GM18499 (cell line): ENCODE measurements at regions not wholly inside any gene's neighbourhood (a gene's known extent, or its start where the extent isn't known, plus 50 kb on each side); places are given as distances from the start of the nearest gene placed in this dataset.
"Not testable (repeated sequence)": the region's sequence is repeated elsewhere in the genome, so short reads cannot be mapped to it uniquely, and the experiment has no call there.

Source experiments
- ATAC-seq: cut with Tn5 transposase; IDR thresholded peaks from one replicate; pipeline ENCODE4 v1.9.1; 2021; ENCODE audit warnings: moderate number of reproducible peaks; ENCODE audit not compliant: insufficient read depth, unreplicated experiment

GRCh38 chr11:23884341-23884740 is 612.5 kb upstream of the LUZP2 start:
- ATAC-seq, result no peak

GRCh38 chr11:23885801-23886200 is 611.1 kb upstream of the LUZP2 start:
- no peak for ATAC-seq

GRCh38 chr11:23887122-23887521 is 609.7 kb upstream of the LUZP2 start:
- not testable (repeated sequence) for ATAC-seq

GRCh38 chr11:23893126-23893525 is 603.7 kb upstream of the LUZP2 start:
- ATAC-seq, result no peak

- ATAC-seq, result no peak
These were observed 599.2 kb upstream of the LUZP2 start for GRCh38 chr11:23897453-23898286.

- no peak for ATAC-seq
These were observed 593.7 kb upstream of the LUZP2 start for GRCh38 chr11:23903044-23903704.

- ATAC-seq, result no peak
These were observed 577.4 kb upstream of the LUZP2 start for GRCh38 chr11:23919455-23919854.

GRCh38 chr11:23923357-23923756 is 573.5 kb upstream of the LUZP2 start:
- ATAC-seq, result no peak

- no peak for ATAC-seq
These were observed 572.6 kb upstream of the LUZP2 start for GRCh38 chr11:23924226-23924625.

GRCh38 chr11:23931443-23931842 is 565.4 kb upstream of the LUZP2 start:
- no peak for ATAC-seq

- ATAC-seq, result no peak
These were observed 564.4 kb upstream of the LUZP2 start for GRCh38 chr11:23932485-23932898.

GRCh38 chr11:23933721-23934120 is 563.1 kb upstream of the LUZP2 start:
- ATAC-seq, result no peak

- not testable (repeated sequence) for ATAC-seq
These were observed 562.1 kb upstream of the LUZP2 start for GRCh38 chr11:23934671-23935270.

- not testable (repeated sequence) for ATAC-seq
These were observed 554.6 kb upstream of the LUZP2 start for GRCh38 chr11:23942117-23942815.

GRCh38 chr11:23944923-23945322 is 551.9 kb upstream of the LUZP2 start:
- no peak for ATAC-seq

GRCh38 chr11:23947883-23948282 is 549.0 kb upstream of the LUZP2 start:
- no peak for ATAC-seq

GRCh38 chr11:23948851-23949250 is 548.0 kb upstream of the LUZP2 start:
- ATAC-seq, result no peak

GRCh38 chr11:23953951-23954710 is 542.7 kb upstream of the LUZP2 start:
- ATAC-seq, result no peak

- no peak for ATAC-seq
These were observed 542.1 kb upstream of the LUZP2 start for GRCh38 chr11:23954730-23955129.

GRCh38 chr11:23956586-23956985 is 540.3 kb upstream of the LUZP2 start:
- no peak for ATAC-seq
